ENCODE measurements at regions not wholly inside any gene's neighbourhood (a gene's known extent, or its start where the extent isn't known, plus 50 kb on each side); places are given as distances from the start of the nearest gene placed in this dataset.

DNA sequence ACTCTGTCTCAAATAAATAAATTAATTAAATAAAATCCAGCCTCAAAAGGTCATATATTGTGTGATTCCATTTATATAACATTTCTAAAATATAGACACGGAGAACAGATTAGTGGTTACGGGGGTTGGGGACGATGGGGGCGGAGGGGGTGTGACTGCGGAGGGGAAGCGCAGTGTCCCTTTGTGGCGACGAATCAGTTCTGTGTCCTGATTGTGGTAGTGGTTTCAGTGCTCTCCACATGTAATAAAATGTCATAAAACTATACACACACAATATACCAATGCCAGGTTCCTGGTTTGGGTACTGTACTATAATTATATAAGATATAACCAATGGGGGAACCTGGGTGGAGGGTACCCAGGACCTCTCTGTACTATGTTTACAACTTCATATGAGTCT is 186.4 kb downstream of the ANAPC1 start:
- peak in 1 of 3 donors; percentile 46 for DNase-seq (ENCODE audit: low read depth in 2 of 3, low spot score in 2 of 3)

DNA sequence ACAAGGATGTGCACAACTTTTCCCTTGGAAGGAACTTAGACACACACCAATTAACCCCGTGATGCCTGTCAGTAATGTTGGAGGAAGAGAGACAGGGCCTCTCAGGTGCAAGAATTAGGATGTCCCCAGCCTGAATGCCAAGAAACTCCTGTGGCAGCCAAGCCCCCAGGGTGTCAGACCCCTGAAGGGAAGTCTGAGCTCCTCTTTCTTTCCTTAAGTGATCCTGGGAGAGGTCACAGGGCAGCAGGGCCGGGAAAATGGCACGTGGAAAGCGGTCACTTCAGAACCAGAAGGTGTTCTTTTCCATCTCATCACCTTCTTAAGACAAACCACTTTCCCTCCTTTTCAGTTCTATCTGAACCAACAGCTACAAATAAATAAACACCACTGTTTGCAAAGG is 185.9 kb downstream of the ANAPC1 start:
- DNase-seq (ENCODE audit: low read depth in 2 of 3, low spot score in 2 of 3): no peak

DNA sequence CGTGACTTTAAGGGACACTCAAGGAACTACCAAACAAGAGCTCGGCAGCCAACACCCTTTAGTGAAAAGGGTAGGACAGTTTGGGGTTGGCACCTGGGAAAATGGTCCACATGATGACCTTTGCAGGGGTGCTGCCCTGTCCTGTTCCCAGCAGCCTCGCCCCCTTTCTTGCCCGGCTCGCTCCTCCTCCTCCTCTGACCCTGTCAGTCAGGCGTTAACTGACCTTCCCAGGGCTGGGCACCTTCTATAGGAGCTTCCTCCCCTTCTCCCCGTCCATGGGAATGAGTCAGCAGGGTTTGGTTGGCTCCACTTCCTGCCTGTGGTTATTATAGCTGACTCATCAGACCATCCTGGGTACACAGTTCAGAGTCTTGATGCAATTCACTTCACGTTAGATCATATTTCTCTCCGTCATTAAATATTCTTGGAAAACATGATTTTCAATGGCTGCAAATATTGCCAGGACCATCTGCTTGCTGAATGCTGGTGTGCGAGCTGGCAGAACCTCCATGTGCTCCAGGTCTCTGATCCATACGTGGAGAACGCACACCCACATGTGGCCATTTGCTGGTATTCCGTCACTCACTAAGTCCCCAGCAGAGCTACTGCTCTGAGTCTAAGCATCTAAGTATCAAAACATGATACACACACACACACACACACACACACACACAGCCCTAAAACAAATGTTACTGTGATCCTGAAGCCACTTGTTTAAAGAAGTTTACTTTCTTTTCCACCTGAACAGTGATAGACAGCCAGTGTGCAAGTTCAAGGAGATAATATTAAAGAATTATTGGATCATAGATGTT is 185.0 kb downstream of the ANAPC1 start:
- peak in 2 of 3 donors; percentile 93 to 94 for DNase-seq (ENCODE audit: low read depth in 2 of 3, low spot score in 2 of 3)

DNA sequence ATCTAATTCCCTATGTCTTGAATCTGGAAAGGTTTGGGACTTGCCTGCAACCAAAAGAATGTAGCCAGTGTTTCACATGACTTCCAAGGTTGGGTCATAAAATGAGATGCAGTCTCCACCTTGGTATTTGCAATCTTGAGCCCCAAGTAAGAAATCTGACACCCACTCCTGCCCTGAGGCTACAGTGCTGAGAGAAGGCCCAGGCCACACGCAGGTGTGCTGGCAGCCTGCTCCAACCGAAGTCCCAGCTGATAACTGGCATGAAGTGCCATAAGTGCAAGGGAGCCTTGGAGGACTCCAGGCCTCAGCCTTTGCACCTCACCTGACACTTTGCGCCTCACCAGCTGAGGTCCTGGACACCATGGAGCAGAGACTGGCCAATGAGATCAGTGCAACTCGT is 182.7 kb downstream of the ANAPC1 start:
- DNase-seq (ENCODE audit: low read depth in 2 of 3, low spot score in 2 of 3): no peak

DNA sequence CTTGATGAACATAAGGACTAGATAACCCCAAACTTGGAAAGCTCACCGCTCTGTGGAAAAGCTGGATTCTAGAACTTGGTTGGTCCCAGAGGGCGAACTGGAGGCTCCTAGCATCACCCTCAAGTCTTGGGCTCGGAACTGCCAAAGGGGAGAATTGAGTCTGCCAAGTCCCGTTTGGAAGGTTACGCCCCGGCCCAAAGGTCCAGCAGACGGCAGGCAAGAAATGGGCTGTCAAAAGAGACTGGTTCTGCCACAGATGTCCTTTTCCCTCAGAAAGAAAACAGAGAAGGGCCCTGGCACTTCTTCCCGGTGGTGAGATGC is 182.2 kb downstream of the ANAPC1 start:
- no peak for DNase-seq (ENCODE audit: low read depth in 2 of 3, low spot score in 2 of 3)

DNA sequence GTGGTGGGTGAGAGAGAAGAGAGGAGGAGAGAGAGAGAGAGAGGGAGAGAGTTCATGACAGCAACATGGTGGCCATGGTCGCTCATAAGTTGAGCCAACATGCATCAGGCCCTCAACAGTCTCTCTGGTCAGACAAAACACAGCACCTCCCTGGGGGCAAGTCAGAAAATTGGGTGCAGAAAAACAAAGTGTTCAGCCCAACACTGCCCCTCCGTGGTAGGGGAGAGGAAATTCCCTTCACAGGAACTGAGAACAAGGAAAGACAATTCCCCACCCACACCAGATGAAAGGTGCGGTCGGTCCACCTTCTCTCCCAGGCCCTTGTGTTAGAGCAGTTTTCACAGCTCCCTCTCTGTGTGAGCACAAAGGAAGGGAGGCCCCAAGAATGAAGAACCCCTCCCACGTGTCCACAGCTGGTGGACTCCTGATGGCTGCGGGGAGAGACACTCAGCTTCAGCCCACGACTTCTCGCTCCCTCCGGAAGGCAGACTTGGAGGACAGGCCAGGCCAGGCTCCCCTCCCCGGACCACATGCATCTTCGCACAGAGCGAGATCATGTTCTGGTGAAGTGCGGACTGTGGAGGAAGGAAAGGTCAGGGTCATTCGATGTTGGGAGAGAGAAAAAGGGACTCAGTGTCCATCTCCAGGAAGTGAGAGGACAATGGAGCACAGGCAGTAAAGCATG is 181.7 kb downstream of the ANAPC1 start:
- DNase-seq (ENCODE audit: low read depth in 2 of 3, low spot score in 2 of 3): peak in 2 of 3 donors; percentile 49 to 74

DNA sequence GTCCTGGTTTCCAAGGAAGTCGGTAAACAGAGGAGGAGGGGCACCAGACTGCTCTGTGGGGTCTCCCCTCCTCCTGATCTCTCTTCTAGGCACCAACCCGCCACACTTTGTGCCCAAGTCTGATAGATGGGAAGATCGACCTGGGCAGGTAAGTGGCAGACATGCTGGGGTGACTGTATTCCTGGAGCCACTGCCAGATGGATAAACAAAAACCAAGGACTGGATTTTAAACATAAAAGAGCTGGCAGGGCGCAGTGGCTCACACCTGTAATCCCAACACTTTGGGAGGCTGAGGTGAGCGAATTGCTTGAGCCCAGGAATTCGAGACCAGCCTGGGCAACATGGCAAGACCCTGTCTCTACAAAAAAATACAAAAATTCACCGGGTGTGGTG is 181.2 kb downstream of the ANAPC1 start:
- DNase-seq (ENCODE audit: low read depth in 2 of 3, low spot score in 2 of 3): no peak

DNA sequence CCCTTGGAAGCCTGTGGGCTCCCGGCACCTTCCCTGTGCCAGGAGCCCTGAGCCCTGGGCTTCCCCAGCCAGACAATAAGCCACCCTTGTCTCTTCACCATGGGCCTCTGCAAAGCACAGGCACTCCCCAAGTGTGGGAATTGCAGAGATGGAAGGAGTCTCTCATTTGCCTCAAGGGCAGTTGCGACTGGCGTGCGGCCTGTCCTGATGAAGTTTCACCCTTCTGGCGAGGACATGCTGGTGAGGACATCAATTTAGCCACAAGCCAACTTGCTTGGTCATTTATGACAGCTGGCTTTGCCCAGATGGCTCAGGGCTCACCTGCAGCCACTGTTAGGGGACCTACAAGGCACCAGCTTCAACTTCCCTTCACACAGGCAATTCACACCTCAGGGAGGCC is 180.2 kb downstream of the ANAPC1 start:
- no peak for DNase-seq (ENCODE audit: low read depth in 2 of 3, low spot score in 2 of 3)

DNA sequence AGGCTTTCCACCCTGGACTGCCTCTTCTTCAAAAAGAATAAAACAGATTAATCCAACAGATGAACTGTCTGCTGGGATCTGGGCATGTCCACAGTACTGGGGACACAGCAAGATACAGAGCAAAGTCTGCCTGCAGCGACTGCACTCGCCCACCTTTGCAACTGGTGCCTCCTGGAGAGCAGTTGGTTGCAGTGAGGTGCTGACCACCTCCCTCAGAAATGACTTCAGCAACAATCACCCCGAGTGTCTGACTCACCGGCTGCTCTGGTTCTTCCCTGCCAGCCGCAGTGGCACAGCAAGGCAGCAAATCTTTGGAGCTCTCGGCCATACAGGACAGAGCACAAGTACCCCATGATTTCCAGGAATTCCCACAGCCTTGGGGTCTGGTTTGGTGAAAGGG is 179.7 kb downstream of the ANAPC1 start:
- DNase-seq (ENCODE audit: low read depth in 2 of 3, low spot score in 2 of 3): no peak

DNA sequence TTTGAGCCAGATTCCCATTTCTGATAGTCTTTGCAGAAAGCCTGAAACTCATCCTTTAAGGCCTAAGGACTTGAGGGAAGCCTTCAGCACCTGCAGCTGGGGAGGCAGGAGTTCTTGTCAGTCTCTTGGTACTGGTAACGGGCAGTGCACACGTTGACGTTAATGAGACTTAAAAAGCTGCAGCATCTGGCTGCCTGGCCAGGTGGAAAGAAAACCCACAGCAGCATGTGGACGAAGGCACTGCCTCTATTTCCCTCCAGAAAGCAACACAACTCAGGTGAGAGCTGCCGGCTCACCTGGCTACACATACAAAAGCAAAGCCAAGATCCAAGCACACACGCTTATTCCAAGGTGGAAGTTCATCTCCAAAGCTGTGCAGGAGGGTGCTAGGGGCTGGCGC is 178.8 kb downstream of the ANAPC1 start:
- no peak for DNase-seq (ENCODE audit: low read depth in 2 of 3, low spot score in 2 of 3)

DNA sequence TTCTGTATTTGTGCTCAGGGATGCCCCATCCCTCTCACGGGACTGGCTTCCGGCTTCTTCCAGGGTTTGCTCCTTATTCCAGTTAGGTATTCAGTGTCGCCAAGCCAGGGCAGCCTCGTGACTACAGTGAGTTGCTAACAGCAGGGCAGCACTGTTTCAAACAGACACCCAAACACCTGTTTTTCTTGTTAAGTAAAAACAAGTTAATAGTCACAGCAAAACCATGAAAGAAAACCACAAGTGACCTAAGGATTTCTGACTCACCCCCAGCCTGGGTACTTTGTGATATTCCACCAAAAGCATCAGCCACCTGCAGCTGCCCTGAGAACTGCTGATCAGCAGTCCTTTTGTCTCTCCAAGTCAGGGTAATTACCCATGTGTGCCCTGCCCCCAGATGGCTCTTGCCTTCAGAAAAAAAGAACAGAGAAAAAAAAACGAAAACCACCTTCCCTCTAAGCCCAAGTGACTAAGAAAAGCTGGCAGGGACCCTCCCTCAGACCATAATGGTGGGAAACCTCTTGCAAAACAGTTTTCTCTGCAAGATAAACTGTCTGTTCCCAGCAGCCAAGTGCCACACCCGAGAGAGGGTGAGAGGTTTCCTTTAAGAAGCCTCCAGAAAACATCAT is 178.2 kb downstream of the ANAPC1 start:
- peak in 2 of 3 donors; percentile 86 to 89 for DNase-seq (ENCODE audit: low read depth in 2 of 3, low spot score in 2 of 3)

DNA sequence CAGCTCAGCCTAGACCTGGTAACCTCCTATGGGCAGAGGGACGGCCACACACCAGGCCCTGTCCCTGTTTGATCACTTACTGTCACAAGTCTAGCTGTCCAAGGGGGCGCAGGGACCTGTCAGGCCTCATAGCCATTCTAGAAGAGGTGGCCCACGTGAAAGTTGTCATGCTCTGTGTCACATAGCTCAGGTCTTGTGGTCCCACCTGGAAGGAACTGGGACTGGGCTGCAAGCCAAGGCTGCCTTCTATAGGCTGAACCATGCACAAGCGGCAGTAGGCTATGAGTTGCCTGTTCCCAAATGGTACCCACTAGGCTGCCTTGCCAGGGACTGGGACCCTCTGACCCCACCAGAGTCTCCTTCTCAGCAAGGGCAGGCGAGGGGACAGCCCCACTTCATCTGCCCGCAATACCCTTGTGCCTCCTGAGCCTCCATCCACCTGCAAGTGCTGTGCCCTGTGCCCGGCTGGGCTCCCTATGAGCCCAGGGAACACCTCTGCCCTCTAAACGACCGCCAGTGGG is 177.5 kb downstream of the ANAPC1 start:
- DNase-seq (ENCODE audit: low read depth in 2 of 3, low spot score in 2 of 3): no peak

DNA sequence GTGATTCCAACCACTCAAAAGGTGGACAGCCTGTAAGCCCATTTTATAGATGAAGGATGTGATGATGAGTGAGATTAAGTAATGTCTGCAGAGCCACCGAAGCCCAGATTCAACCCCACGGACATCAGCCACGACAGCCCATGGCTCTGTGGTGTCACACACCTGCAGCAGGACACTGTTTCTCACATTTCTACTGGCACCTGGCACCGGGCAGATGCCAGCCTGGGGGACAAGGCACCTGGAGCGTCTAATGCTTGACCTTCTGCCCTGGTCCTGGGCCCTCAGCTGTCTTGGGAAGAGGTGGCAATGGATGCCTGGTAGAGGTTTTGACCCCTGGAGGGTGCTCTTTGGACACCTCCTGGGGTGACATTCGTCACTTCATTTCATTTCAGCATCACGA is 176.3 kb downstream of the ANAPC1 start:
- DNase-seq (ENCODE audit: low read depth in 2 of 3, low spot score in 2 of 3): no peak

DNA sequence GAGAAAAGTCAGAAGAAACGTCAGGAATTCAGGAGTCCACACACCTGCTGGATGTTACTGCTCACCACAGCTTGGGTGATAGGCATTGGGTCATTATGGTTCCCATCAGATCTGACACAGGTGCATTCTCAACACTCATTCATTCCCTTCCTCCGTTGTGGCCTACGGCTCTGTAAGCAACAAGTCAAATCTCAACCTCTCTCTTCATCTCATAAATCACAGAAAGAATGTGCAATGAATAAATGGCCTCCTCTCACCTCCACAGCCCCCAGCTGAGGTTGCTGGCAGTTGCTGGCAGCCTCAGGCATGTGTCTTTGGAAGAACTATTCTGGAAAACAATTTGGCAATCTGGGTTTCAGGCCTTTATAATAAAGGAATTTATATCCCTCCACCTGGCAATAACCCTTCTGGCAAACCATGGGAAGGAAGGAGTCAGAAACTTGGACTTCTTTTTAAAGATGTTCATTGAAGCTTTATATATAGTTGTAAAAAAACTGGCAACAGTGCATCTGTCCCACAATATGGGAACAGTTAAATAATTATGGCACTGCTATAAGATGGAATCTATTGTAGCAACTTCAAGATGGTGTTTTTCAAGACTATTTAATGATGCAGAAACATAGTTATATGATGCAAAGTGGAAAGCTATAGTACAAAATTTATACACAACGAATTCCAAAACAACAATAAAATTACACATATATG is 175.4 kb downstream of the ANAPC1 start:
- DNase-seq (ENCODE audit: low read depth in 2 of 3, low spot score in 2 of 3): no peak

DNA sequence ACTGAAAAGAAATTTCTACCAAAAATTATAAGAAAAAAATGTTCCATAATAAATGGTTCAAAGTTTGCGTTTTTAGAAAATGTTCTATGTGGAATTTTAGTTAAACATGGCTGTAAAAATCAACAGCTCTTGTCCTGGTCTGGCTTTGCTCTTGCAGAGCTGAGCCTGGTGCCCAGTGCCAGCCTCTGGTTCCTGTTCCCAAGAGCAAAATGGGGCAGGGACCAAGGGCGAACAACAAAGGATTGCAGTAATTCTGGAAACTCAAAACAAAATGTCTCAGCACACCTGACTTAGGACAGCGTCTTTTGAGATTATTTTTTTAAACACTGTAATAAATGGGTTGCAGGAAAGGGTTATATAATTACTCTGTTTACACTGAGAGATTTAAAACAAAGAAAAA is 174.7 kb downstream of the ANAPC1 start:
- DNase-seq (ENCODE audit: low read depth in 2 of 3, low spot score in 2 of 3): no peak

DNA sequence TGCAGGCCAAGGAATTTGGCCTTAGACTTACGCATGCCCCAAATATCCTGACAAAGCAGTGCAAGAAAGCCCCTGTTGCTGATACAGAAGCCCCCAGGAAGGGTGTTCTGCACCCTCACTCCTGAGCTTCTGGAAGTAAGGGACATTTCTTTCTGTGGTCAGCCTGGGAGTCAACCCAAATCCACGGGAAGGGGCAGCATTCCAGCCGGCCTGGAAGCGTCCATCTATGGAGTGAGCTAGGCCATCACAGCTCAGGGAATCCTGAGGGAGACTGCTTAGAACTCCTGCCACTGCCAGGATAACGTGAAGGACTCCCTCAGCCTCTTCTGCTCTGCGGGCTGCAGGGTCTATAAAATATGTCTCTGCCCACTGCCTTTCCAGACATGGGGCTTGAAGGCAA is 173.9 kb downstream of the ANAPC1 start:
- no peak for DNase-seq (ENCODE audit: low read depth in 2 of 3, low spot score in 2 of 3)

DNA sequence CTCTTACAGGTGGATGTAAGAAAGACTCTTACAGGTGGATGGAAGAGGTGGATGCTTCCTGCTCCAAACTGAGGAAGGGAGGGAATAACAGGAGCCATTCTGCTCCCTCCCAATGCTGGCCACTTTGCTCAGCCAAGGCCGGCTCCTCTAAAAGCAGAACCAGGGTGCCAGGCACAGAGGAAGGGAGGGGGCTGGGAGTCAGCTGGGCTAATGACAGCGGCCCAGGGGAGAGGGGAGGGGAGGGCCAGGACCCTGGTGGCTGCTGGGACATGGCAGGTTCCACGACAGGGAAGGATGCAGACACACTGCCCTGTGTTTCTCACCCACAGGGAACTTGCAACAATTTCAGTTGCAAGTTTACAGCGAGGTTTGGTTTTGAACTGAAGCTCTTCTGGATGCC is 173.4 kb downstream of the ANAPC1 start:
- DNase-seq (ENCODE audit: low read depth in 2 of 3, low spot score in 2 of 3): peak in 1 of 3 donors; percentile 52

DNA sequence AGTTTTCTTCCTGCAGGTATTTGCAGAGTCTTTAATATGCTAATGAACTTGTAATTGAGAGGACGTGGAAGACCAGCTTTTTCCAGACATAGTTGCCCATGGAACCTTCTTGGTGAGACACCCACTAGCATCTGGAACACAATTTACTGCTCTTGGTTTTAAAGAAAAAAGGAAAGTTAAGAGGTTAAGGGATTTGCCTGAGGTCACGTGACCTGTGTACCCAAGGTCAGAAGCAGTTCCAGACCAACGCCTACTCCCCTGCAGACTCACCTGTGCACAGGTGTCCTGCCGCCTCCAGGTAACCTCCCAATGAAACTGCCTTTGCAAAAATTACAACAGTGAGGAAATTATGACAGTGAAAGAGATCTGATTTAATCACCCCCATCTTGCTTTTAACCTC is 172.7 kb downstream of the ANAPC1 start:
- no peak for DNase-seq (ENCODE audit: low read depth in 2 of 3, low spot score in 2 of 3)

DNA sequence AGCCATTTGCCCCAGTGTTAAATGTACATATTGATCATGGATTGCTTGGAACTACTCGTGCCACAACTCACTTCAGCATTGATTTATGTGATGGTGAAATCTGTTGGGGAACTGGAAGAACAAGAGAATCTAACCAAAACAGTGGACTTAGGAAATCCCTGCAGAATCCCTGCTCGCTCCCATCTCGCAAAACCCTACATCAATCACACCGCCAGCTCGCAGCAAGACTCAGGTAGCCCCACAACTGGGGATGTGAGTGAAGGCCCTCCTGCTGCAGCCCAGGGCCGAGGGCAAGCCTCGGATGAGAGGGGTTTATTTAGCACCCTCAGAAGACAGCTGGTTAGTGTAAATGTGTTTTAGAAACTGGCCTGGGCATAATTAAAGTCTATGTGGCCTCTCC is 171.6 kb downstream of the ANAPC1 start:
- DNase-seq (ENCODE audit: low read depth in 2 of 3, low spot score in 2 of 3): no peak

DNA sequence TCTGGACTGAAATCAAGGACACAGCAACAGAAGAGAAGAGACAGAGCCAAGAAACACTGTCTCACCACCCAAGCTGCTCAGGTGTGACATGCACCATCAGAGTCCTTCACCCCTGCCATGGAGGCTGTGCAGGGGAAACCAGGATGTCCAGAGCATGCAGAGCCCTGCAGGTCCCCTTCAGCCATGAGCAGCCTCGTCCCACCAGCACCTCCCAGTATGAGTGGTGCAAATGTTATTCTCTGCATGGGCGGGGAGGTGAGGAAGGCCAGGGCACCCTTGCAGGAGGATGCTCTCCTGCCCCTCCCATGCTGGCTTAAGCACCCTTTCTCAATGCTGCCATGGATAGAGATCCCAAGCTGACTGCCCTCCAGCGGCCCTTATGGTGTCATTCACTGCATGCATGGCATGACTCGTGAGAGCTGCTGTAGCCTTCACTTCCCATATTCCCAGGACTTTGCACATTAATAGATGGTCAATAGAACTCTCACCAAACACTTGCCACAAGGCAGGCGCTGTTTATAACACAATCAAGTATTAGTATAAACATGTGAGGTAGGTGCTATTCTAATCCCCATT is 171.0 kb downstream of the ANAPC1 start:
- no peak for DNase-seq (ENCODE audit: low read depth in 2 of 3, low spot score in 2 of 3)

Data from hematopoietic multipotent progenitor cell (in vitro differentiated cells).